GM12873 (cell line): ENCODE measurements at regions not wholly inside any gene's neighbourhood (a gene's known extent, or its start where the extent isn't known, plus 50 kb on each side); places are given as distances from the start of the nearest gene placed in this dataset.

Experiments used
- CTCF ChIP-seq: IDR thresholded peaks from 2 replicates; pipeline ENCODE4 v1.5.1; 2012; ENCODE audit warnings: low read depth, mild to moderate bottlenecking, moderate library complexity, low read length, control low read depth; ENCODE audit not compliant: insufficient read depth; ENCODE audit errors: missing control alignments

- TF ChIP-seq CTCF = no peak
These were observed 531.3 kb upstream of the MKI67 start for GRCh38 chr10:128657548-128657947.

GRCh38 chr10:128660726-128661125, 534.5 kb upstream of the MKI67 start:
- TF ChIP-seq CTCF = no peak

- no peak for TF ChIP-seq CTCF
These were observed 535.4 kb upstream of the MKI67 start for GRCh38 chr10:128661404-128662197.

DNA sequence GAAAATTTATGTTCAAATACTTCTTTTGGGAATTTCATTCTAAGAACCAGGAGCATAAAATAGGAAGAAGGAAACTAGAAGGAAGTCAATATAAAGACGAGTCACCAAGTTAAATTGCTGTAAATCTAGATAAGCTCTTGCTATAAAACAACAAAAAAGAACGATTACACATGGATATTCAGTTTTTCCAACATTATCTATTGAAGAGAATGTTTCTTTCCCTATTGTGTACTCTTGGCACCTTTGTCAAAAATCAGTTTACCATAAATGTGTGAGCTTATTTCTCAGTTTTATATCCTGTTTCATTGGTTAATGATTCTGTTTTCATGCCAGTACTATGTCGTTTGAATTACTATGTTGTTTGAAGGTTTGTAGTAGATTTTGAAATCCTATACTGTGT, 536.3 kb upstream of the MKI67 start:
- TF ChIP-seq CTCF = no peak

DNA sequence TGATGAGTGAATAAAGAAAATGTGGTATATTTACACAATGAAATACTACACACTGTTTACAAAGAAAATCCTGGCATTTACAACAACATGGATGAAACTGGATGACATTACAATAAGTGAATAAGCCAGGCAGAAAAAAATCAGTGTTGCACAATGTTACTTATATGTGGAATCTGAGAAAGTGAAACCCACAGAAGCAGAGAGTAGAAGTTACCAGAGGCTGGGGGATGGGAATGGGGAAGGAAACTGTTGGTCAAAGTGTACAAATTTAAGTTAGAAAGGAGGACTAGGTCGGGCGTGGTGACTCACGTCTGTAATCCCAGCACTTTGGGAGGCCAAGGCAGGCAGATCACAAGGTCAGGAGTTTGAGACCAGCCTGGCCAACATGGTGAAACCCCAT, 538.5 kb upstream of the MKI67 start:
- TF ChIP-seq CTCF = no peak

- no peak for TF ChIP-seq CTCF
These were observed 549.2 kb upstream of the MKI67 start for GRCh38 chr10:128675405-128675804.

DNA sequence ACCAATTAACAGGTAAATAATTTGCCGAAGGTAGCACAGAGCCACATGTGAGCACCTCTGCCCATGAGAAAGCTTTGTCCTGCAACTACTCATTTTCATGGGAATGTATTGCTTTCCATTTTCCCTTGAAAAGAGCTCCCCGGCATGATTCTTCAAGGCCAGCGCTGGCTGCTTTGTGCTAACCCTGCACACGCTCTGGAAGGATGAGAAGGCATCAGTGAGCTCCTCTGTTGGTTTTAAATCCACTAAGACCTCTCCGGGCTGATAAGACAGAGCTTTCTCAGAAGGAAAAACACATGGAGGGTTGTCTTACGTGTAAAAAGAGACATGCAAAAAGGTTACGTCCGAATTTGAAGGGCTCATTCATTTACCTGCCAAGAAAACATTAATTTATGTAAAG, 553.9 kb upstream of the MKI67 start:
- TF ChIP-seq CTCF = no peak

DNA sequence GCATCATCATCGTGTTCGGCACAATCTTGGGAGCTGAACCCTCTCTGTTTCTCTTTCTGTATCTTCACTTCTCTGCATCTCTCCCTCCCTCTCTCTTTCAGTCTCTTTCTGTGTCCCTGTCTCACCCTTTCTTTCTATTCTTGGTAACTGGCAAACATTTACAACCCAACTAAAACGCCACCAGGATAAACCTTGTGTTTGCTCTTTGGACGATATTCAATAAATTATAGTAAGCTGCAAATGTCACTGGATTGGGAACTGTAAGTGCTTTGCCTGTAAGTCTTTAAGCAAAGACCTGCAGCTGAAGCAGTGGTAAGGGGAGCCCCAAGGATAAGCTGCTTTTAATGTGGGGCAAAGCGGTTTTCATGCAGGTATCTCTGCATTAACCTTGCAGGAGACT, 558.0 kb upstream of the MKI67 start:
- TF ChIP-seq CTCF = no peak
